ENCODE measurements at regions not wholly inside any gene's neighbourhood (a gene's known extent, or its start where the extent isn't known, plus 50 kb on each side); places are given as distances from the start of the nearest gene placed in this dataset.

DNA sequence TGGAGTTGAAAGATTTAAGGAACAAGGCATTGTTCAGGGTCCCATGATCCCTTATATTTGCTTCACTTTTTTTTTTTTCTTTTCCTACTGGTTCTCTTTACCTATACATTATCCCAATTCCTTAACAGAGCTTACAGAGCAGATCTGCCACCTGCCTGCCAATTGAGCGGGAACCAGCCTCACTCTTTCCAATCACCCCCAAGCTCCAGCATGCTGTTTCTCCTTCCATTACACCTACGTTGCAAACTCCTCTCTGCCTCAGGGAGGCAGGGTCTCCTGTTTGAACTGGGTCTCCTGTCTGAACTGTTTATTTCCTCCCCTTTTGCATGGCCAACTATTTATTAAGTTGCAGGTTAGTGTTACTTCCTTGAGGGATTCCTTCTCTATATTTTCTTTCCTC lies 77.2 kb upstream of the SLC38A11 start:
- no peak overlapping the region for H2BK120ac ChIP-seq (replicated peaks; ENCODE audit: low read depth, low read length)
- no peaks in the 10 kb centered on the region for H3K4me1 ChIP-seq (replicated peaks in 1 of 4; ENCODE audit: control insufficient read depth in 3 of 4, insufficient read depth in 4 of 4, low read length in 3 of 4)
- POLR2A ChIA-PET (ENCODE audit: partially characterized antibody), result no interaction called here
- no peak overlapping the region for H2BK12ac ChIP-seq (ENCODE audit: low read depth, low read length)
- no peak overlapping the region for H4K5ac ChIP-seq (ENCODE audit: insufficient read length, low read depth, low read length)
- no peaks in the 10 kb centered on the region for H3K36me3 ChIP-seq (ENCODE audit: control insufficient read depth in 2 of 4, insufficient read depth in 4 of 4, low read length in 3 of 4)
- TF ChIP-seq, protein P1, sequence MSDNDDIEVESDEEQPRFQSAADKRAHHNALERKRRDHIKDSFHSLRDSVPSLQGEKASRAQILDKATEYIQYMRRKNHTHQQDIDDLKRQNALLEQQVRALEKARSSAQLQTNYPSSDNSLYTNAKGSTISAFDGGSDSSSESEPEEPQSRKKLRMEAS (IDR thresholded peaks at IDR 0.05), result peak; percentile 92
- TF ChIP-seq, protein P2, sequence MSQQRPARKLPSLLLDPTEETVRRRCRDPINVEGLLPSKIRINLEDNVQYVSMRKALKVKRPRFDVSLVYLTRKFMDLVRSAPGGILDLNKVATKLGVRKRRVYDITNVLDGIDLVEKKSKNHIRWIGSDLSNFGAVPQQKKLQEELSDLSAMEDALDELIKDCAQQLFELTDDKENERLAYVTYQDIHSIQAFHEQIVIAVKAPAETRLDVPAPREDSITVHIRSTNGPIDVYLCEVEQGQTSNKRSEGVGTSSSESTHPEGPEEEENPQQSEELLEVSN (IDR thresholded peaks at IDR 0.05), result peak; percentile 98
- TF ChIP-seq CBX5 (IDR thresholded peaks at IDR 0.05; ENCODE audit: low read depth, low read length) (no peak), HDAC2 (IDR thresholded peaks at IDR 0.05; ENCODE audit: borderline replicate concordance in 1 of 2, low read depth in 2 of 2, low read length in 2 of 2) (no peak), RAD21 (IDR thresholded peaks at IDR 0.05 in 1 of 2, conservative IDR thresholded peaks at IDR 0.05 in 1 of 2; ENCODE audit: low read depth in 2 of 2, low read length in 2 of 2) (peak; percentile 13 to 28; a peak in 3 of 4 replicates), CHD2 (IDR thresholded peaks at IDR 0.05; ENCODE audit: low read length) (no peak), KDM1A (IDR thresholded peaks at IDR 0.05; ENCODE audit: borderline replicate concordance, low read length) (no peak), BCL11A (IDR thresholded peaks at IDR 0.05; ENCODE audit: low read depth in 2 of 2, low read length in 2 of 2) (no peak), EP300 (IDR thresholded peaks at IDR 0.05; ENCODE audit: borderline replicate concordance in 1 of 2, low read depth in 2 of 2, low read length in 2 of 2) (no peak)
- TF ChIP-seq, protein P3, sequence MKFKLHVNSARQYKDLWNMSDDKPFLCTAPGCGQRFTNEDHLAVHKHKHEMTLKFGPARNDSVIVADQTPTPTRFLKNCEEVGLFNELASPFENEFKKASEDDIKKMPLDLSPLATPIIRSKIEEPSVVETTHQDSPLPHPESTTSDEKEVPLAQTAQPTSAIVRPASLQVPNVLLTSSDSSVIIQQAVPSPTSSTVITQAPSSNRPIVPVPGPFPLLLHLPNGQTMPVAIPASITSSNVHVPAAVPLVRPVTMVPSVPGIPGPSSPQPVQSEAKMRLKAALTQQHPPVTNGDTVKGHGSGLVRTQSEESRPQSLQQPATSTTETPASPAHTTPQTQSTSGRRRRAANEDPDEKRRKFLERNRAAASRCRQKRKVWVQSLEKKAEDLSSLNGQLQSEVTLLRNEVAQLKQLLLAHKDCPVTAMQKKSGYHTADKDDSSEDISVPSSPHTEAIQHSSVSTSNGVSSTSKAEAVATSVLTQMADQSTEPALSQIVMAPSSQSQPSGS (IDR thresholded peaks at IDR 0.05; ENCODE audit: low read length), result no peak
- H4K20me1 ChIP-seq (replicated peaks in 1 of 2; ENCODE audit: control insufficient read depth in 1 of 2, insufficient read depth in 2 of 2, low read length in 2 of 2), result no peaks in the 10 kb centered on the region
- no peak overlapping the region for H4K8ac ChIP-seq (ENCODE audit: extremely low read depth, insufficient read depth, low read length)
- H4K91ac ChIP-seq (replicated peaks; ENCODE audit: insufficient read length, low read length), result no peak overlapping the region
- no peak overlapping the region for H3K9ac ChIP-seq (replicated peaks in 1 of 4; ENCODE audit: extremely low read depth in 1 of 4, low read depth in 3 of 4, low read length in 3 of 4)
- H3K4me2 ChIP-seq (ENCODE audit: insufficient read depth in 1 of 2, low read depth in 2 of 2, low read length in 2 of 2), result no peak overlapping the region
- no peak overlapping the region for H2BK15ac ChIP-seq (ENCODE audit: low read length)
- H3K27me3 ChIP-seq (replicated peaks in 1 of 4; ENCODE audit: control insufficient read depth in 3 of 4, extremely low read depth in 1 of 4, insufficient read depth in 3 of 4, low read length in 3 of 4), result no peaks in the 10 kb centered on the region
- H2AK5ac ChIP-seq (ENCODE audit: low read depth, low read length), result no peak overlapping the region
- CTCF ChIA-PET (ENCODE audit: partially characterized antibody), result interaction anchor here (0.6 to 1.6 kb wide), 9 partner anchors 15 to 531 kb away, joined by 3 to 10 read pairs (median 3); partner anchors contain the start of gene SCN3A
- H3K56ac ChIP-seq (replicated peaks; ENCODE audit: insufficient read length, low read depth, low read length), result no peak overlapping the region
- no peak overlapping the region for H3K4ac ChIP-seq (replicated peaks; ENCODE audit: insufficient read length, low read depth, low read length)
- no peak overlapping the region for H3K18ac ChIP-seq (ENCODE audit: extremely low read depth, low read length)
- H3K14ac ChIP-seq (ENCODE audit: insufficient read length), result no peak overlapping the region
- no peak for DNase-seq (ENCODE audit: low read depth in 1 of 2, low spot score in 2 of 2)
- no peak overlapping the region for H3K23ac ChIP-seq (ENCODE audit: insufficient read length)
- H3K79me2 ChIP-seq (ENCODE audit: control insufficient read depth in 1 of 2, insufficient read depth in 2 of 2, low read length in 2 of 2), result no peaks in the 10 kb centered on the region
- no peaks in the 10 kb centered on the region for H3K23me2 ChIP-seq (ENCODE audit: low read depth, low read length)
- no peak overlapping the region for H2BK20ac ChIP-seq (ENCODE audit: low read length)
- FAIRE-seq, result no peak
- H3K27ac ChIP-seq (ENCODE audit: low read depth, low read length), result no peak overlapping the region
- H3K9me3 ChIP-seq (ENCODE audit: insufficient read depth in 2 of 2, low read depth in 1 of 2, low read length in 1 of 2), result no peaks in the 10 kb centered on the region
- H2BK5ac ChIP-seq (ENCODE audit: low read depth, low read length), result no peak overlapping the region
- H3K79me1 ChIP-seq (ENCODE audit: low read depth, low read length), result no peaks in the 10 kb centered on the region
- no peak overlapping the region for H2AFZ ChIP-seq (ENCODE audit: low read length)
- H3K4me3 ChIP-seq (ENCODE audit: extremely low read depth in 1 of 4, insufficient read depth in 2 of 4, low read depth in 3 of 4, low read length in 4 of 4), result no peak overlapping the region
- 79% methylated on average over 2 of the region's 2 CpGs; no CpG with 5 or more reads in 1 of the 2 experiments for WGBS, 2 experiments (ENCODE audit: extremely low coverage in 1 of 2, insufficient coverage in 1 of 2, insufficient read length in 1 of 2, insufficient replicate concordance in 2 of 2, low coverage in 1 of 2, low lambda C conversion rate in 2 of 2, missing lambda C conversion rate in 1 of 2)

All from H1 (cell line).